ENCODE measurements at regions not wholly inside any gene's neighbourhood (a gene's known extent, or its start where the extent isn't known, plus 50 kb on each side); places are given as distances from the start of the nearest gene placed in this dataset.
"Not testable (repeated sequence)": the region's sequence is repeated elsewhere in the genome, so short reads cannot be mapped to it uniquely, and the experiment has no call there.

GRCh38 chrX:115408771-115409400 is 119.4 kb downstream of the LUZP4 start:
- no peak for DNase-seq

GRCh38 chrX:115409551-115409950 is 120.0 kb downstream of the LUZP4 start:
- DNase-seq = no peak

GRCh38 chrX:115410731-115411428 is 121.4 kb downstream of the LUZP4 start:
- DNase-seq = no peak

- peak; percentile 8 for DNase-seq
Observed at GRCh38 chrX:115413246-115413878, 123.8 kb downstream of the LUZP4 start.

- no peak for DNase-seq
Observed at GRCh38 chrX:115419069-115419468, 129.6 kb downstream of the LUZP4 start.

GRCh38 chrX:115423086-115423485 is 133.6 kb downstream of the LUZP4 start:
- no peak for DNase-seq

GRCh38 chrX:115425359-115425758 is 135.6 kb upstream of the PLS3 start:
- no peak for DNase-seq

- no peak for DNase-seq
Observed at GRCh38 chrX:115427861-115428410, 133.0 kb upstream of the PLS3 start.

GRCh38 chrX:115434834-115435233 is 126.1 kb upstream of the PLS3 start:
- not testable (repeated sequence) for DNase-seq

GRCh38 chrX:115437841-115438595 is 123.0 kb upstream of the PLS3 start:
- DNase-seq = no peak

- DNase-seq = no peak
Observed at GRCh38 chrX:115448146-115448545, 112.8 kb upstream of the PLS3 start.

- DNase-seq = no peak
Observed at GRCh38 chrX:115449742-115450141, 111.2 kb upstream of the PLS3 start.

- DNase-seq = no peak
Observed at GRCh38 chrX:115452251-115452650, 108.7 kb upstream of the PLS3 start.

GRCh38 chrX:115459883-115460880 is 100.8 kb upstream of the PLS3 start:
- DNase-seq = peak; percentile 0

- DNase-seq = peak; percentile 13
Observed at GRCh38 chrX:115462406-115462805, 98.6 kb upstream of the PLS3 start.

- no peak for DNase-seq
Observed at GRCh38 chrX:115467961-115468360, 93.0 kb upstream of the PLS3 start.

GRCh38 chrX:115472131-115472530 is 88.8 kb upstream of the PLS3 start:
- DNase-seq = no peak

- no peak for DNase-seq
Observed at GRCh38 chrX:115486510-115486909, 74.5 kb upstream of the PLS3 start.

GRCh38 chrX:115487608-115488007 is 73.4 kb upstream of the PLS3 start:
- DNase-seq = no peak

GRCh38 chrX:115490814-115491213 is 70.2 kb upstream of the PLS3 start:
- DNase-seq = no peak

- no peak for DNase-seq
Observed at GRCh38 chrX:115491766-115492165, 69.2 kb upstream of the PLS3 start.

GRCh38 chrX:115493015-115493414 is 68.0 kb upstream of the PLS3 start:
- DNase-seq = no peak

All from amniotic stem cell (primary cell).